ENCODE measurements at regions not wholly inside any gene's neighbourhood (a gene's known extent, or its start where the extent isn't known, plus 50 kb on each side); places are given as distances from the start of the nearest gene placed in this dataset.

DNA sequence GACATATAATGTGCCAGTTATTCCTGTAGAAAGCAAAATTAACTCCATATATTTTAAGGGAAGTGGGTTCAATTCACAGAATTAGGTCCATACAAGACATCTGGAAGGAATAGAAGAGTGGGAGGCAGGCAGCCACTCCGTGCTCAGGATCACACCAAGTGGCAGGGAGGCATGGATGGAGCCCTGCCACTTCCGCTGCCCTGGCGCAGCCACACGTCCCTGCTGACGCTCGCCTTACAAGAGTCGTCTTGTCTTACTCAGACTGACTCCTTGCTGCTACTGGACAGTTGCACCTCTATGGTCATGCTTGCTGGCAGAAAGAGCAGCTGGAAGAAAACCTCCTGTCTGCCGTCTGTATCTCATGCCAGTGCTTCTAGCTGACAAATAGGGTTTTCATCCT, 579.9 kb upstream of the POM121L12 start:
- TF ChIP-seq TEAD4 (IDR thresholded peaks at IDR 0.05) = no peak
- TF ChIP-seq EP300 (IDR thresholded peaks at IDR 0.05; ENCODE audit: borderline replicate concordance) = no peak
- no peak for TF ChIP-seq YY1 (IDR thresholded peaks at IDR 0.05; ENCODE audit: low read depth)
- no peak for TF ChIP-seq FOXM1 (IDR thresholded peaks at IDR 0.05; ENCODE audit: borderline replicate concordance, low read depth)
- TF ChIP-seq, protein P1, sequence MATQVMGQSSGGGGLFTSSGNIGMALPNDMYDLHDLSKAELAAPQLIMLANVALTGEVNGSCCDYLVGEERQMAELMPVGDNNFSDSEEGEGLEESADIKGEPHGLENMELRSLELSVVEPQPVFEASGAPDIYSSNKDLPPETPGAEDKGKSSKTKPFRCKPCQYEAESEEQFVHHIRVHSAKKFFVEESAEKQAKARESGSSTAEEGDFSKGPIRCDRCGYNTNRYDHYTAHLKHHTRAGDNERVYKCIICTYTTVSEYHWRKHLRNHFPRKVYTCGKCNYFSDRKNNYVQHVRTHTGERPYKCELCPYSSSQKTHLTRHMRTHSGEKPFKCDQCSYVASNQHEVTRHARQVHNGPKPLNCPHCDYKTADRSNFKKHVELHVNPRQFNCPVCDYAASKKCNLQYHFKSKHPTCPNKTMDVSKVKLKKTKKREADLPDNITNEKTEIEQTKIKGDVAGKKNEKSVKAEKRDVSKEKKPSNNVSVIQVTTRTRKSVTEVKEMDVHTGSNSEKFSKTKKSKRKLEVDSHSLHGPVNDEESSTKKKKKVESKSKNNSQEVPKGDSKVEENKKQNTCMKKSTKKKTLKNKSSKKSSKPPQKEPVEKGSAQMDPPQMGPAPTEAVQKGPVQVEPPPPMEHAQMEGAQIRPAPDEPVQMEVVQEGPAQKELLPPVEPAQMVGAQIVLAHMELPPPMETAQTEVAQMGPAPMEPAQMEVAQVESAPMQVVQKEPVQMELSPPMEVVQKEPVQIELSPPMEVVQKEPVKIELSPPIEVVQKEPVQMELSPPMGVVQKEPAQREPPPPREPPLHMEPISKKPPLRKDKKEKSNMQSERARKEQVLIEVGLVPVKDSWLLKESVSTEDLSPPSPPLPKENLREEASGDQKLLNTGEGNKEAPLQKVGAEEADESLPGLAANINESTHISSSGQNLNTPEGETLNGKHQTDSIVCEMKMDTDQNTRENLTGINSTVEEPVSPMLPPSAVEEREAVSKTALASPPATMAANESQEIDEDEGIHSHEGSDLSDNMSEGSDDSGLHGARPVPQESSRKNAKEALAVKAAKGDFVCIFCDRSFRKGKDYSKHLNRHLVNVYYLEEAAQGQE (IDR thresholded peaks at IDR 0.05; ENCODE audit: low read depth) = no peak
- no peak for TF ChIP-seq TCF12 (IDR thresholded peaks at IDR 0.05; ENCODE audit: low read depth)
- TF ChIP-seq, protein P2, sequence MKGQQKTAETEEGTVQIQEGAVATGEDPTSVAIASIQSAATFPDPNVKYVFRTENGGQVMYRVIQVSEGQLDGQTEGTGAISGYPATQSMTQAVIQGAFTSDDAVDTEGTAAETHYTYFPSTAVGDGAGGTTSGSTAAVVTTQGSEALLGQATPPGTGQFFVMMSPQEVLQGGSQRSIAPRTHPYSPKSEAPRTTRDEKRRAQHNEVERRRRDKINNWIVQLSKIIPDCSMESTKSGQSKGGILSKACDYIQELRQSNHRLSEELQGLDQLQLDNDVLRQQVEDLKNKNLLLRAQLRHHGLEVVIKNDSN (IDR thresholded peaks at IDR 0.05) = no peak
- TF ChIP-seq ZBTB7A (IDR thresholded peaks at IDR 0.05; ENCODE audit: low read depth) = no peak
- TF ChIP-seq, protein P3, sequence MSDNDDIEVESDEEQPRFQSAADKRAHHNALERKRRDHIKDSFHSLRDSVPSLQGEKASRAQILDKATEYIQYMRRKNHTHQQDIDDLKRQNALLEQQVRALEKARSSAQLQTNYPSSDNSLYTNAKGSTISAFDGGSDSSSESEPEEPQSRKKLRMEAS (IDR thresholded peaks at IDR 0.05) = no peak
- no peak for TF ChIP-seq CEBPB (IDR thresholded peaks at IDR 0.05)
- no peak for TF ChIP-seq EGR1 (IDR thresholded peaks at IDR 0.05)

Data from Ishikawa (cell line).